ENCODE measurements at regions not wholly inside any gene's neighbourhood (a gene's known extent, or its start where the extent isn't known, plus 50 kb on each side); places are given as distances from the start of the nearest gene placed in this dataset.

- no peak for TF ChIP-seq CTCF (IDR thresholded peaks at IDR 0.05)
- Histone ChIP-seq H3K36me3 (no peaks in the 10 kb centered on the region), H3K27me3 (peaks cover 0 to 2% of the 10 kb centered on the region in 2 donors), H3K27ac (no peak overlapping the region), H3K4me1 (no peaks in the 10 kb centered on the region), H3K9me3 (no peaks in the 10 kb centered on the region), H3K4me3 (no peak overlapping the region)
- intact Hi-C loops (cut with DNase I; ENCODE audit: low total_unique reads): no loop called here
- DNase-seq: no peak
These were observed 52.9 kb upstream of the JDP2 start for GRCh38 chr14:75374911-75375310.

GRCh38 chr14:75375983-75376382 lies 51.8 kb upstream of the JDP2 start:
- intact Hi-C loops (cut with DNase I; ENCODE audit: low total_unique reads): no loop called here
- no peak for DNase-seq

More at GRCh38 chr14:75375983-75376382, 51.8 kb upstream of the JDP2 start:
- Histone ChIP-seq H3K36me3 (no peaks in the 10 kb centered on the region), H3K9me3 (no peaks in the 10 kb centered on the region), H3K4me3 (no peak overlapping the region), H3K27me3 (peaks cover 0 to 2% of the 10 kb centered on the region in 2 donors), H3K4me1 (peaks cover 0 to 10% (median under 1%) of the 10 kb centered on the region in 4 donors), H3K27ac (no peak overlapping the region)
- TF ChIP-seq CTCF (IDR thresholded peaks at IDR 0.05): no peak
